Natural killer cell treated with Interleukin-12 subunit alpha and Interleukin-12 subunit beta and Interleukin-15 and Interleukin-18, amount 100 ng/mL, for 72 hours (primary cell): ENCODE measurements at regions not wholly inside any gene's neighbourhood (a gene's known extent, or its start where the extent isn't known, plus 50 kb on each side); places are given as distances from the start of the nearest gene placed in this dataset.

ENCODE experiments used
- ATAC-seq, 2 donors: fragments of 150-1000 bp; cut with Tn5 transposase in 1 of 2; sonication (Bioruptor Pico), chemical (Tn5 transposase) in 1 of 2; 2 replicates each; pipeline ENCODE4 v1.10.0; 2021
- DNase-seq: peaks from one replicate; pipeline ENCODE4 v3.0.0; 2022; ENCODE audit warnings: low spot score
- H3K27ac Mint-ChIP-seq, 2 donors: 1 replicate in 1 of 2; 2 replicates in 1 of 2; pipeline ENCODE4 v1.8.0; 2022; ENCODE audit warnings: mixed read lengths in 2 of 2, mild to moderate bottlenecking in 1 of 2, moderate library complexity in 1 of 2
- H3K27me3 Mint-ChIP-seq, 2 donors: 1 replicate in 1 of 2; 2 replicates in 1 of 2; pipeline ENCODE4 v1.8.0; 2022; ENCODE audit warnings: mixed read lengths in 2 of 2
- H3K36me3 Mint-ChIP-seq: one replicate; pipeline ENCODE4 v1.8.0; 2022; ENCODE audit warnings: mixed read lengths
- H3K4me1 Mint-ChIP-seq, 2 donors: 1 replicate in 1 of 2; 2 replicates in 1 of 2; pipeline ENCODE4 v1.8.0; 2022; ENCODE audit warnings: low read depth in 2 of 2, mixed read lengths in 2 of 2, mild to moderate bottlenecking in 1 of 2
- H3K4me3 Mint-ChIP-seq: one replicate; pipeline ENCODE4 v1.8.0; 2022; ENCODE audit warnings: mixed read lengths
- H3K9me3 Mint-ChIP-seq: 2 replicates; pipeline ENCODE4 v1.8.0; 2022; ENCODE audit warnings: mixed read lengths

GRCh38 chr2:23200068-23200786 is 184.8 kb upstream of the KLHL29 start:
- DNase-seq, result no peak
- Mint-ChIP-seq H3K27ac (no peak overlapping the region), H3K4me1 (no peaks in the 10 kb centered on the region), H3K9me3 (peaks cover 9% of the 10 kb centered on the region), H3K4me3 (no peak overlapping the region), H3K27me3 (peaks cover 3 to 7% of the 10 kb centered on the region in 2 donors), H3K36me3 (no peaks in the 10 kb centered on the region)
- ATAC-seq, result no peak

- Mint-ChIP-seq H3K4me1 (no peaks in the 10 kb centered on the region), H3K27ac (no peak overlapping the region), H3K9me3 (peaks cover 9% of the 10 kb centered on the region), H3K4me3 (no peak overlapping the region), H3K27me3 (peaks cover 3 to 7% of the 10 kb centered on the region in 2 donors), H3K36me3 (no peaks in the 10 kb centered on the region)
- ATAC-seq (no peak), DNase-seq (no peak)
Measured at GRCh38 chr2:23200787-23201114, 184.2 kb upstream of the KLHL29 start.

- DNase-seq, result no peak
- ATAC-seq, result no peak
- peaks cover 3 to 7% of the 10 kb centered on the region in 2 donors for H3K27me3 Mint-ChIP-seq
- no peaks in the 10 kb centered on the region for H3K36me3 Mint-ChIP-seq
- H3K4me1 Mint-ChIP-seq, result no peaks in the 10 kb centered on the region
- H3K27ac Mint-ChIP-seq, result no peak overlapping the region
- H3K4me3 Mint-ChIP-seq, result no peak overlapping the region
- peaks cover 9% of the 10 kb centered on the region for H3K9me3 Mint-ChIP-seq
Measured at GRCh38 chr2:23203383-23203782, 181.6 kb upstream of the KLHL29 start.

GRCh38 chr2:23204685-23205242 is 180.2 kb upstream of the KLHL29 start:
- H3K36me3 Mint-ChIP-seq, result no peaks in the 10 kb centered on the region
- H3K4me3 Mint-ChIP-seq, result no peak overlapping the region

GRCh38 chr2:23206650-23207049 is 178.3 kb upstream of the KLHL29 start:
- no peak overlapping the region for H3K27ac Mint-ChIP-seq

More at GRCh38 chr2:23204685-23205242, 180.2 kb upstream of the KLHL29 start:
- Mint-ChIP-seq H3K9me3 (peaks cover 9% of the 10 kb centered on the region), H3K27ac (no peak overlapping the region), H3K4me1 (no peaks in the 10 kb centered on the region), H3K27me3 (peaks cover 3 to 7% of the 10 kb centered on the region in 2 donors)
- DNase-seq, result no peak
- ATAC-seq, result no peak

GRCh38 chr2:23207871-23208270 is 177.1 kb upstream of the KLHL29 start:
- Mint-ChIP-seq H3K4me3 (no peak overlapping the region), H3K27ac (no peak overlapping the region), H3K36me3 (no peaks in the 10 kb centered on the region), H3K4me1 (no peaks in the 10 kb centered on the region), H3K27me3 (peaks cover 3 to 7% of the 10 kb centered on the region in 2 donors), H3K9me3 (peaks cover 5% of the 10 kb centered on the region)
- ATAC-seq (no peak), DNase-seq (no peak)

More at GRCh38 chr2:23206650-23207049, 178.3 kb upstream of the KLHL29 start:
- DNase-seq, result no peak
- peak in 1 of 2 donors; percentile 29 for ATAC-seq
- Mint-ChIP-seq H3K4me1 (no peaks in the 10 kb centered on the region), H3K36me3 (no peaks in the 10 kb centered on the region), H3K9me3 (peaks cover 5% of the 10 kb centered on the region), H3K27me3 (peaks cover 3 to 7% of the 10 kb centered on the region in 2 donors), H3K4me3 (no peak overlapping the region)

DNA sequence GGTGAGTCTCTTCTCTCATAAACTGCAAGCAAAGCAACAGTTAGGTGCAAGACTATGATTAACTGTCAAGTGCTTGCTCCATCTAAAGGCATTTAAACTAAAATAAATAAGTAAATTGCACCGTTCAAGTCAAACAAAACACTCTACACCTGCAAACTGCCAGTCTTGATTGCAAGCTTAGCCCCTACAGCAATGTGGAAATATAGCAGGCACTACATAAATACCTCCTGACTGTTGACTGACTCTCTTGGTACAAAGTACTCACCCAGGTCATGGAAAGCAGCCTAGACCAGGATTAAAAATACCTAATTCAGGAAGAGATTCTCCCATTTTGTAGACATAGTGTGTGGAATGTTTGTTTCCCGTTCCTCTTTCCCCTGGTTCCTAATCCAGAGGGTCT is 176.6 kb upstream of the KLHL29 start:
- Mint-ChIP-seq H3K4me3 (no peak overlapping the region), H3K27me3 (peaks cover 3 to 6% of the 10 kb centered on the region in 2 donors), H3K9me3 (peaks cover 4% of the 10 kb centered on the region), H3K36me3 (no peaks in the 10 kb centered on the region), H3K4me1 (no peaks in the 10 kb centered on the region), H3K27ac (no peak overlapping the region)
- DNase-seq (no peak), ATAC-seq (no peak)

DNA sequence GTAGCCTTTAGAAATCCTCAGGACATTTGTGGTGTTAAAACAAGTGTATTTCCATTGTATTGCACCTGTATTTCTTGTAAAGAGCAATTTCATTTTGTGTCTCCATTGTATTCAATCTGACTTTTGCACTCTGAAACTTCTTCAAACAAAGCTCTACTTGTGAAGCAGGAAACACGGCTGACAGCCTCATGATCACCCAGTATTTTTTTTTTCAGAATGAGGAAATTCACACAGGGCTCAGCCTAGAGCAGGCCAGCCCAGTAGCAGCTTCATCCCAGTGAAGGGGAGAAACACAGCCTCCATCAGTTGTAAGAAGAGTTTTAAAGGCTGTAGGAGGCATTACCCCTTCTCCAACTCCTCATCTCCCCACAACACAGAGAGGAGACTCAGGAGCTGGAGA is 175.9 kb upstream of the KLHL29 start:
- Mint-ChIP-seq H3K36me3 (no peaks in the 10 kb centered on the region), H3K27ac (no peak overlapping the region), H3K4me1 (no peaks in the 10 kb centered on the region), H3K27me3 (peaks cover 0 to 3% of the 10 kb centered on the region in 2 donors), H3K4me3 (no peak overlapping the region), H3K9me3 (no peaks in the 10 kb centered on the region)
- ATAC-seq (no peak), DNase-seq (no peak)

- no peak overlapping the region for H3K4me3 Mint-ChIP-seq
- no peak for ATAC-seq
- H3K36me3 Mint-ChIP-seq, result no peaks in the 10 kb centered on the region
- no peaks in the 10 kb centered on the region for H3K4me1 Mint-ChIP-seq
- H3K27ac Mint-ChIP-seq, result no peak overlapping the region
- no peaks in the 10 kb centered on the region for H3K9me3 Mint-ChIP-seq
- no peak for DNase-seq
- no peaks in the 10 kb centered on the region for H3K27me3 Mint-ChIP-seq
Measured at GRCh38 chr2:23211987-23212583, 172.9 kb upstream of the KLHL29 start.

- Mint-ChIP-seq H3K4me1 (no peaks in the 10 kb centered on the region), H3K36me3 (no peaks in the 10 kb centered on the region), H3K4me3 (no peak overlapping the region), H3K27me3 (no peaks in the 10 kb centered on the region), H3K9me3 (no peaks in the 10 kb centered on the region), H3K27ac (no peak overlapping the region)
- no peak for DNase-seq
- ATAC-seq, result no peak
Measured at GRCh38 chr2:23213196-23213595, 171.8 kb upstream of the KLHL29 start.

GRCh38 chr2:23215016-23215415 is 170.0 kb upstream of the KLHL29 start:
- no peaks in the 10 kb centered on the region for H3K36me3 Mint-ChIP-seq
- H3K4me1 Mint-ChIP-seq, result no peaks in the 10 kb centered on the region
- DNase-seq (no peak), ATAC-seq (no peak)
- no peak overlapping the region for H3K4me3 Mint-ChIP-seq
- no peak overlapping the region for H3K27ac Mint-ChIP-seq
- no peaks in the 10 kb centered on the region for H3K9me3 Mint-ChIP-seq
- no peaks in the 10 kb centered on the region for H3K27me3 Mint-ChIP-seq

DNA sequence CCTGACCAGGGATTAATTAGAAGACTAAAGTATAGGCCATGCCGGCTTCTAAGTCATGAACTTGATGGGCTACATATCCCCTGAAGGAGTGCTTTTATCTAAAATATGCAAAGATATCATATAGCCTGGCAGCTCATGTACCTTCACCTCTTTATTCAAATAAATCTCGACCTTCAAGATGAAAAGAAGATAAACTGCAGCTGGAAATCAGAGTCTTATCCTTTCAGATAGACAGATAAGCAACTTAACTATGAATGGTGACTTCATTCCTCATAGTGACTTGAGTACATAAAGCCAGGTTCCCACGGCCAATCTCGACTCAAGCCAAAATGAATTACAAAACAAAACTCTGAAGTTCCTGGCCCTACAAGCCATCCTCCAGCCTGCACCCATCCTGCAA is 165.3 kb upstream of the KLHL29 start:
- Mint-ChIP-seq H3K27me3 (no peaks in the 10 kb centered on the region), H3K9me3 (no peaks in the 10 kb centered on the region), H3K27ac (no peak overlapping the region), H3K4me3 (no peak overlapping the region), H3K4me1 (no peaks in the 10 kb centered on the region), H3K36me3 (no peaks in the 10 kb centered on the region)
- ATAC-seq, result no peak
- no peak for DNase-seq

- H3K27ac Mint-ChIP-seq, result no peak overlapping the region
Measured at GRCh38 chr2:23220513-23221094, 164.4 kb upstream of the KLHL29 start.

DNA sequence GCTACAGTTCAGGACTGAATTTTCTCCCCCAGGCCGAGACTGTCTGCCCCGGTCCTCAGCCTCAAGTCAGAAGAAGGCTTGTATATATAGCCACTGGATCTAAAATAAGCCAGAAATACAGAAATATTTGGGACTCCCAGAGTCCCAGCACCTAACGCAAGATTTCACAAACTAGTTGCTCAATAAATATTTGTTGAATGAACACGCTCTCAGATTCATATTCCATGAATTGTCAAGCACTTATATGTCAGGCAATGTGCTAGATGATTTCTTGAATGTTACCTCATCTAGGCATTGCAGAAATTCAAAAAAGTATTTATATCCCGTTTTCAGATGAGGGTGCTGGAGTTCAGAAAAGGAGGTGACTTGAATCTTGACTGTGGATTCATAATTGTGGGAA is 163.7 kb upstream of the KLHL29 start:
- Mint-ChIP-seq H3K9me3 (no peaks in the 10 kb centered on the region), H3K27me3 (no peaks in the 10 kb centered on the region), H3K27ac (no peak overlapping the region), H3K36me3 (no peaks in the 10 kb centered on the region), H3K4me3 (no peak overlapping the region), H3K4me1 (no peaks in the 10 kb centered on the region)
- DNase-seq (no peak), ATAC-seq (no peak)

More at GRCh38 chr2:23220513-23221094, 164.4 kb upstream of the KLHL29 start:
- Mint-ChIP-seq H3K4me1 (no peaks in the 10 kb centered on the region), H3K27me3 (no peaks in the 10 kb centered on the region), H3K4me3 (no peak overlapping the region), H3K36me3 (no peaks in the 10 kb centered on the region), H3K9me3 (no peaks in the 10 kb centered on the region)
- DNase-seq (no peak), ATAC-seq (no peak)
